ENCODE measurements at regions not wholly inside any gene's neighbourhood (a gene's known extent, or its start where the extent isn't known, plus 50 kb on each side); places are given as distances from the start of the nearest gene placed in this dataset.

DNA sequence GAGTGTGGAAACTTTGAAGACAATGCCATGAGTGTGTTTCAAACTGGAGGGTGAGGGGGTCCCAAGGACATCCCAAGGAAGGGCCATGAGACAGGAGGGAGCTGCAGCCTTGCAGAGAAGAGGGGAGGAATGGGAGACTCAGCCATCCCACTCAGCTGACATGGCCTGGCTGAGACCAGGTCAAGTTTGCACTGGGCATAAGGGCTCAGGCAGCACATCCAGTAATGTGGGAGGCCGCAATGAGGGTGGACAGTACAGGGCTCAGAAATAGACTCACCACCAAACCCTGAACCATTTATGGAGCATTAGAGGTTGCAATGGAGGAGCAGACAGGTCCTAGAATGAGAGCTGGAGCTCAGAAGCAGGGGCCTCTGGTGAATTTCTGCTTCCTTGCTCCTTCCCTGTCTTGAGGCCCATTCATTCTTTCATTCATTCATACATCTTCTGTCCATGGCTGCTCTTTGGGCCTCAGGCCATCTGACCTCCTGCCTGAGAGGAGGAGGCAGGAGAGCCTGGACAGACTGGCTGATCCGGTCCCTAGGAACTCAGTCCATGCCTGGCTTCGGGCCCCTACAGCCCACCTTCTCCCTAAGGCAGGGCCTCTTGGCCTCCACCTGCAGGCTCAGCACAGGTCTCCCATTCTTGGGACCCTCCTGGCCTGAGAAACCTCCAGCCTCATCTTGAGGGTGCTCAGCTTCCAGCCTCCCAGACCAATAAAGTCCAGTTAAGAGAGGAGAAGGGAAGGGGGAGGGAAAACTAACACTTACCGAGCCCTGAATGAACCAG lies 70.5 kb upstream of the CDH5 start:
- Mint-ChIP-seq H3K27ac (no peak overlapping the region), H3K4me1 (peaks cover 3% of the 10 kb centered on the region), H3K36me3 (ENCODE audit: low read depth) (peaks cover 9% of the 10 kb centered on the region), H3K27me3 (peaks cover 27% of the 10 kb centered on the region), H3K4me3 (no peak overlapping the region)
- no peaks in the 10 kb centered on the region for H3K9me3 ChIP-seq (ENCODE audit: control insufficient read depth, low read length, poor library complexity, severe bottlenecking)
- DNase-seq (no peak), ATAC-seq (no peak)

DNA sequence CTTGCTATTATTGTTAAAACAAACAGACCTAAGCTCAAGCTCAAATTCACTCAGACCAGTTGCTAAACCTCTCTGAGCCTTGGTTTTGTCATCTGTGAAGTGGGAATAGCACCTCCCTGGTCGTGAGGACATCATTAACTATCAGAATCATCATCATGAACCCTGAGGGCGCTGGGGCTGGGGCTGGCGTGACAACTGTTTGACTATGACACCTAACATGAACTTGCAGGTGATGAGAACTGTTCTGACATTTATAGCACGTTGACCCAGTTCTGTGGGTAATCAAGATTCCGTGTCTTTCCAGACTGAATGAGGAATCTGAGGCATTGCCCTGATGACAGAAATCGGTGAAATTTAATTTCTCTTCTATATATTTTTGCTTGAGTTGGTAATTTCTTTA lies 71.3 kb upstream of the CDH5 start:
- no peak overlapping the region for H3K4me3 Mint-ChIP-seq

DNA sequence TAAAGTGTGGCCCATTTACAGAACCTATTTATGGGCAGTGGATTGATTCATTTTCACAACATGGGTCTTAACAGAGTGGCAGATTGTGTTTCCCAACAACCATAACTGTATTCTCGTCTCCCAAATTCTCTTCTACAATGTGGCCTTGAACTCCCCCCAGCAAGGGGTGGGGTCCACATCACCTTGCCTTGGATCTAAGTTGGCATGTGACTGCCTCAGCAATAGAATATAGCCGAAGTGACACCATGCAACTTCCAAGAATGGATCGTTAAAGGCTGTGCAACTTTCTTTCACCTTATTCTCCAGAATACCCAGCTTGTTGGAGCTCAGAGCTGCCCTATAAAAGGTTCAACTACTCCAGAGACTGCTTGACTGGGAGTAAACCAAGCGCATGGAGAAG lies 72.0 kb upstream of the CDH5 start:
- peaks cover 3% of the 10 kb centered on the region for H3K4me1 Mint-ChIP-seq
- H3K9me3 ChIP-seq (ENCODE audit: control insufficient read depth, low read length, poor library complexity, severe bottlenecking), result no peaks in the 10 kb centered on the region
- ATAC-seq, result no peak
- peaks cover 27% of the 10 kb centered on the region for H3K27me3 Mint-ChIP-seq
- DNase-seq, result no peak
- peaks cover 9% of the 10 kb centered on the region for H3K36me3 Mint-ChIP-seq (ENCODE audit: low read depth)
- no peak overlapping the region for H3K27ac Mint-ChIP-seq
- H3K4me3 Mint-ChIP-seq, result no peak overlapping the region

More for the DNA sequence above, 71.3 kb upstream of the CDH5 start:
- H3K9me3 ChIP-seq (ENCODE audit: control insufficient read depth, low read length, poor library complexity, severe bottlenecking), result no peaks in the 10 kb centered on the region
- ATAC-seq, result no peak
- Mint-ChIP-seq H3K27me3 (peaks cover 27% of the 10 kb centered on the region), H3K27ac (no peak overlapping the region), H3K36me3 (ENCODE audit: low read depth) (peaks cover 9% of the 10 kb centered on the region), H3K4me1 (peaks cover 3% of the 10 kb centered on the region)
- DNase-seq, result no peak

DNA sequence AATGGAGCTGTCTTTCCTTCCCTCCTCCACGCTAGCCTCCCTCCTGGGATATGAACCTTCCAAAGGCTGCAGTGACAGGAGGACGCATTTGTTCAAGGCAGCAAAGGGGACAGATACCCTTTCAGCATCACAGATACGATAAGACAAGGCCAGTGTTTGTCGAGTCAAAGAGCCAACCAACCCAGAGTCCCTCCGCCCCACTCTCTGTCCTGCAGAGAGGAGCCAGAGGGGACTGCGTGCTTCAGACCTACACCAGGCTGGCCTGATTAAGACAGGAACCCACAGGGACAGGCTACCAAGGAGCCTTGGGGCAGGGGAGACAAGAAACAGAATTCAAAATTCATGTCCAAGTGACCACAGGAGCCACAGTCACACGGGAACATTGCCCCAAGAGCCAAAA lies 72.6 kb upstream of the CDH5 start:
- Mint-ChIP-seq H3K36me3 (ENCODE audit: low read depth) (peaks cover 9% of the 10 kb centered on the region), H3K27me3 (peaks cover 27% of the 10 kb centered on the region), H3K4me1 (peaks cover 3% of the 10 kb centered on the region), H3K4me3 (no peak overlapping the region), H3K27ac (no peak overlapping the region)
- H3K9me3 ChIP-seq (ENCODE audit: control insufficient read depth, low read length, poor library complexity, severe bottlenecking), result no peaks in the 10 kb centered on the region
- DNase-seq (no peak), ATAC-seq (no peak)

DNA sequence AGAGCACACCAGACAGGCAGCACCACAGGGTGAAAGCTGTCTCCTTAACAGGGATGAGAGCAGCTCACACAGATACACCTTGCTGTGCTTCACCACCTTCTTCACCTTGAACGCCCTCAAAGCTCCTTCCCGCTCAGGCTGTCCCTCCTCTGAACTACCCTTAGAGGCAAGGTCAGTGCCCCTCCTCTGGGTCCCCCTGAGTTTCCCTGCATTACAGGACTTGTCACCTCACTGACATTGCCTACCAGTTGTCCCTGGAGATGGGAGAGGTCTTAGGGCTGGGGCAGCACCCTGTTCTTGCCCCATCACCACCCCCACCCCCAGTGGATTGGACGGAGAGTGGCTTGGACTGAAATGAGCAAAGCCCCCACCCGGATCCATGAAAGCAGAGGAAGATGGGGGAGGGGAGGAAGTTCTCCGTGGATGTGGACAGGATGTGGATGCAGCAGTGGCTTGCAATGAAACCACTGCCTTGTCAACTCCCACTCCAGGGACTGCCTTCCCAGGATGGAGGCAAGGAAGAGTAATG lies 73.2 kb upstream of the CDH5 start:
- Mint-ChIP-seq H3K27me3 (peaks cover 27% of the 10 kb centered on the region), H3K36me3 (ENCODE audit: low read depth) (peaks cover 9% of the 10 kb centered on the region), H3K4me3 (no peak overlapping the region), H3K27ac (no peak overlapping the region), H3K4me1 (peaks cover 3% of the 10 kb centered on the region)
- no peak for ATAC-seq
- no peaks in the 10 kb centered on the region for H3K9me3 ChIP-seq (ENCODE audit: control insufficient read depth, low read length, poor library complexity, severe bottlenecking)
- no peak for DNase-seq

DNA sequence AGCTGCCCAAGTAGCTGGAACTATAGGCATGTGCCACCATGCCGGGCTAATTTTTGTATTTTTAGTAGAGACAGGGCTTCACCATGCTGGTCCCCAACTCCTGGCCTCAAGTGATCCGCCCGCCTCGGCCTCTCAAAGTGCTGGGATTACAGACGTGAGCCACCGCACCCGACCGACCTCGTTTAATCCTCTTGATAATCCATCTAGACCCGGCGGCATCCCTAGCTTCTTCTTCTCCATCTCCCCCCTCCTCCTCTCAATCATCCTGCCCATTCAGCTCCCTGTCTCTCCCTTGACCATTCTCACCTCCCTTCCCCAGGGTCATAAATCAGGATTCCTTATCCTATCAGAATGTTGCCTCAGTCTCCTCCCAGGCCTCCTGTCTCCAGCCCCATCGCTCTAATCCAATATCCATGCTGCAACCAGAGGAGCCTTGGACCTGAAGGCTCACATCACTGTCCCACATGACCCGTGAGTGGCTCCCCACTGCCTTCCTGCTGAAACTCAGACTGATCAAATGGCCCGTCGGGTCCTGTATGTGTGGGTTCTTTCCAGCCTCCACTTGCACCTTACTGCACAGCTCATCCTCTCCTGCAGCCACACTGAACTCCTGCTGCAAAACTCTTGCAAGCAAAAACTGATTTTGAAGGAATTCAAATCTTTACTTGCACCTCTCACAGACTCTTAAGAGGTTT lies 74.1 kb upstream of the CDH5 start:
- ATAC-seq (no peak), DNase-seq (no peak)
- peaks cover 3% of the 10 kb centered on the region for H3K4me1 Mint-ChIP-seq
- no peaks in the 10 kb centered on the region for H3K9me3 ChIP-seq (ENCODE audit: control insufficient read depth, low read length, poor library complexity, severe bottlenecking)
- H3K4me3 Mint-ChIP-seq, result no peak overlapping the region
- H3K27me3 Mint-ChIP-seq, result peaks cover 27% of the 10 kb centered on the region
- peaks cover 9% of the 10 kb centered on the region for H3K36me3 Mint-ChIP-seq (ENCODE audit: low read depth)
- no peak overlapping the region for H3K27ac Mint-ChIP-seq

DNA sequence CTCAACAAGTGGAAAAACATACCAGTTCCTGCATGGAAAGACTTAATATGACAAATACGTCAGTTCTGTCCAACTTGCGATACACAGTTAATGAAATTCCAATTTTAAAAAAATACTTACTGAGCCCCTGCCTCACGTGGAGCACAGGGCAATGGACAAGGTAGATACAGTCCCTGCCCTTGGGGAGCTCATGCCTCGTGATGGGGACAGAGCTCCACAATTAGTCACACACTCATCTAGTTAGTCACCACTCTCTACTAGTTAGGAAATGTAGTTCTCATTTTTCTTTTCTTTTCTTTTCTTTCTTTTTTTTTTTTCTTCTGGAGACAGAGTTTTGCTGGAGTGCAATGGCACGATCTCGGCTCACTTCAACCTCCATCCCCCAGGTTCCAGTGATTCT lies 74.7 kb upstream of the CDH5 start:
- Mint-ChIP-seq H3K27ac (no peak overlapping the region), H3K4me3 (no peak overlapping the region), H3K36me3 (ENCODE audit: low read depth) (peaks cover 9% of the 10 kb centered on the region), H3K27me3 (peaks cover 27% of the 10 kb centered on the region), H3K4me1 (peaks cover 3% of the 10 kb centered on the region)
- H3K9me3 ChIP-seq (ENCODE audit: control insufficient read depth, low read length, poor library complexity, severe bottlenecking), result no peaks in the 10 kb centered on the region
- no peak for DNase-seq
- ATAC-seq, result no peak

DNA sequence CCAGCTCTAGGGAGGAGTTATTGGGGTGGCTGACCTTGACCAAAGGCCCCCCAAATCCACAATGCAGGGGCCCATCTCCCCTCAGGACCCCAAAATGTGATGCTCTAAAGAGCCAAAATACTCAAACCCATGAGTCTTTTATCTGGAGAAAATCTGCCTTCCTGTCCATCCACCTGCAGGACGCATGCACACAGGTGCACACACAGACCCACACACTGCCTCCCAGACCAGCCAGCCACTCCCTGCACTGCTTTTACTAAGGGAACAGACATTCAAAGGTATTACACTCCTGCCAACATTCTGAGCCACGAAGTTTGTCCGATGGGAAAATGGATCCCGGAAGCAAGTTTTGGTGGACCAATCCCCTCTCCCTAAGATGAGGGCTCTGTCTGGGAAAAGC lies 76.1 kb upstream of the CDH5 start:
- Mint-ChIP-seq H3K4me3 (no peak overlapping the region), H3K36me3 (ENCODE audit: low read depth) (peaks cover 9% of the 10 kb centered on the region), H3K27ac (no peak overlapping the region), H3K4me1 (peaks cover 3% of the 10 kb centered on the region), H3K27me3 (peaks cover 27% of the 10 kb centered on the region)
- no peak for ATAC-seq
- DNase-seq, result no peak
- H3K9me3 ChIP-seq (ENCODE audit: control insufficient read depth, low read length, poor library complexity, severe bottlenecking), result no peaks in the 10 kb centered on the region

DNA sequence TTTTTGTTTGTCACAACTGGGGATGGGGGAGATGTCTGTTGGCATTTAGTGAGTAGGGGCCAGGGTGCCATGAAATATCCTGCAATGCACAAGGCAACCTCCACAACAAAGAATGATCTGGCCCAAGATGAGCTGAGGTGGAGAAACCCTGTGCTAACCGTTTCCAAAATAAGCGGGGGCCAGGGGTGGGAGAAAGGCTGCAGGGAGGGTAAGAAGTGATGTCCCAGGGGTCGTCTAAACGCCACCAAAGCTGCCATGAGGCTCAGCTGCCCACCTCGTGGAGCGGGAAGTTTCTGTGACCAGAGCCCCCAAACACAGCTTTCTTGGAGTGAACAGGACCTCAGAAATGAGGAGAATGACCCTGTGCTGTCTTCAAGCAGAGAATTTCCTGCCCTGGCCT lies 76.5 kb upstream of the CDH5 start:
- Mint-ChIP-seq H3K27me3 (peaks cover 27% of the 10 kb centered on the region), H3K4me3 (no peak overlapping the region), H3K27ac (no peak overlapping the region), H3K4me1 (peaks cover 3% of the 10 kb centered on the region), H3K36me3 (ENCODE audit: low read depth) (peaks cover 9% of the 10 kb centered on the region)
- H3K9me3 ChIP-seq (ENCODE audit: control insufficient read depth, low read length, poor library complexity, severe bottlenecking), result no peaks in the 10 kb centered on the region
- no peak for ATAC-seq
- DNase-seq, result no peak

DNA sequence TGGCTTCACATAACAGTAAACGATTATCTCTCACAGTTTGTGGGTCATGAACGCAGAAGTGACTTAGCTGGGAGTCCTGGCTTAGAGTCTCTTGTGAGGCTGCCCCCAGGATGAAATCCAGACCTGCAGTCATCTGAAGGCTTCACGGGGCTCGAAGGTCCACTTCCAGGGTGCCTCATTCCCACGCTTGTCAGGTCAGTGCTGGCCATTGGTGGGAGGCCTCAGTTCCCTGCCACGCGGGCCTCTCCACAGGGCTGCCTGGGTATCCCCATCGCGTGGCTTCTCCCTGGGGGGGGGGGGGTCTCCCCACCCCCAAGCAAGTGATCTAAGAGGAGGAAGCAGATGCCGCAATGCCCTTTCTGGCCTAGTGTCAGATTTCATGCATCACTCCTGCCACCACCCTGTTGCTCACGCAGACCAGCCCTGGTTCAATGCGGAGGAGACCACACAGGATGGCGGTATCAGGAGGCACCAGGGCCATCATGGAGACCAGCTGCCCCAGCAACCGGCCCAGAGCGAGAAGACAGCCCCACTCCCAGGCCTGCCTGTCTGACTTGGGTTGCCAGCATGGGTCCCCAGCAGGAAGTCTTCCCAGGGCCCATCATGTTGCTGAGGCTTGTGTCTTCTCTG lies 77.3 kb upstream of the CDH5 start:
- H3K9me3 ChIP-seq (ENCODE audit: control insufficient read depth, low read length, poor library complexity, severe bottlenecking), result no peaks in the 10 kb centered on the region
- no peak overlapping the region for H3K27ac Mint-ChIP-seq
- H3K36me3 Mint-ChIP-seq (ENCODE audit: low read depth), result peaks cover 9% of the 10 kb centered on the region
- no peak overlapping the region for H3K4me3 Mint-ChIP-seq
- ATAC-seq, result no peak
- DNase-seq, result no peak
- H3K27me3 Mint-ChIP-seq, result peaks cover 20% of the 10 kb centered on the region
- H3K4me1 Mint-ChIP-seq, result peaks cover 3% of the 10 kb centered on the region

DNA sequence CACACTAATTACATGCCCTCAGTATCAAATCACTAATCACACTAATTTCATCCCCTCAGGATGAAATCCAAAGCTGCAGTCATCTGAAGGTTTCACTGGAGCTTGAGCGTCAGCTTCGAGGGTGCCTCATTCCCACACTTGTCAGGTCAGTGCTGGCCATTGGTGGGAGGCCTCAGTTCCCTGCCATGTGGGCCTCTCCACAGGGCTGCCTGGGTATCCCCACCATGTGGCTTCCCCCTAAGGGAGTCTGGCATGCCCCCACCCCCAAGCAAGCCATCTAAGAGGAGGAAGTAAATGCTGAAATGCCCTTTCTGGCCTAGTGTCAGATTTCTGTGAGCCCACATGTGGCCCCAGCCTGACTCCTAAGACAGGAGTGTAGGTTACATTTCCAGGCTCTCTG lies 78.6 kb upstream of the CDH5 start:
- DNase-seq (no peak), ATAC-seq (no peak)
- Mint-ChIP-seq H3K4me1 (peaks cover 3% of the 10 kb centered on the region), H3K27me3 (peaks cover 8% of the 10 kb centered on the region), H3K27ac (no peak overlapping the region), H3K4me3 (no peak overlapping the region), H3K36me3 (ENCODE audit: low read depth) (peaks cover 5% of the 10 kb centered on the region)
- no peaks in the 10 kb centered on the region for H3K9me3 ChIP-seq (ENCODE audit: control insufficient read depth, low read length, poor library complexity, severe bottlenecking)

DNA sequence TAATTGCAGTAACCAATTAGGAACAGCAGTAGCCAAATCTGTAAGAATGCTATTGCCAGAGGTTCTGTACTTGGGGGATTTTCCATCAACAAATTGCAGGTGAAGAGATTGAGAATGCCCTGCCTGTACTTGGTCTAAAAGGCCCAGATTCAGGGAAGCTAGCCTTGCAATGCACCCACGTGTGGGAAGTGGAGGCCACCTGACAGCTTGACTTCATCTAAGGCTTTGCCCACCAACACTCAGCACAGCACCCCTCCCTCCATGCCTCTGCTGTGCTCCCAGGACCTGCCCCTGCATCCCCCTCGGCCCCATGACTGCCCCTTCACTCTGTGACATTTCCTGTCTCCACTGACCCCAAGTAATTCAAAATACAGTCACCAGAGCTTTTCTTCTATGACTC lies 79.1 kb upstream of the CDH5 start:
- no peak overlapping the region for H3K4me3 Mint-ChIP-seq
- H3K27ac Mint-ChIP-seq, result no peak overlapping the region
- DNase-seq, result no peak
- no peaks in the 10 kb centered on the region for H3K36me3 Mint-ChIP-seq (ENCODE audit: low read depth)
- H3K4me1 Mint-ChIP-seq, result peaks cover 1% of the 10 kb centered on the region
- H3K27me3 Mint-ChIP-seq, result peaks cover 3% of the 10 kb centered on the region
- no peaks in the 10 kb centered on the region for H3K9me3 ChIP-seq (ENCODE audit: control insufficient read depth, low read length, poor library complexity, severe bottlenecking)
- ATAC-seq, result no peak

DNA sequence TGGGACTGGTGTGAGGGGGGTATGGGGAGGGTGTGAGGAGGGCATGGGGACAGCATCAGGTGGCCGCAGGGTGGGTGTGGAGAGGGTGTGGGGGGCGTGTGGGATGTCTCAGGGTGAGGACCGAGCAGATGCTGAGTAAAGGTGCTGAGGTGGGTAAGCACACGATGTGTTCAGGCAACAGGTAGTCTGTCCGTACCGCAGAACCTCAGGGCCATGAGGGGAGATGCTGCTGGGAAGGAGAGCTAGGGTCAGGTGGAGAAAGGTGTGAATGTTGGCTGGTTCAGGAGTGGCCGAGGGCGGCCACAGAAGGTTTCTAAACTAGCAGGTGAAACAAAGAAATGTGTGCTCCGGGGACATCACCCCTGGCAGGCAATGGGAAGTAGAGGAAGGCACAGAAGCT lies 80.0 kb upstream of the CDH5 start:
- Mint-ChIP-seq H3K4me3 (no peak overlapping the region), H3K4me1 (no peaks in the 10 kb centered on the region), H3K27ac (no peak overlapping the region), H3K36me3 (ENCODE audit: low read depth) (no peaks in the 10 kb centered on the region), H3K27me3 (no peaks in the 10 kb centered on the region)
- H3K9me3 ChIP-seq (ENCODE audit: control insufficient read depth, low read length, poor library complexity, severe bottlenecking), result no peaks in the 10 kb centered on the region
- no peak for DNase-seq
- no peak for ATAC-seq
